Parathyroid adenoma (tissue), 2 donors: ENCODE measurements at regions not wholly inside any gene's neighbourhood (a gene's known extent, or its start where the extent isn't known, plus 50 kb on each side); places are given as distances from the start of the nearest gene placed in this dataset.

Experiments
- H2AFZ ChIP-seq: fragments of 300-600 bp; sonication (generic); one replicate; pipeline ENCODE4 v1.7.0; 2017; ENCODE audit warnings: antibody characterized with exemption, mild to moderate bottlenecking
- H3K27ac ChIP-seq: fragments of 300-600 bp; sonication (generic); one replicate; pipeline ENCODE4 v1.7.0; 2017
- H3K27me3 ChIP-seq: fragments of 300-600 bp; sonication (generic); one replicate; pipeline ENCODE4 v1.7.0; 2017; ENCODE audit warnings: low read length; ENCODE audit not compliant: control insufficient read depth, insufficient read depth
- H3K36me3 ChIP-seq: fragments of 300-600 bp; sonication (generic); one replicate; pipeline ENCODE4 v1.7.0; 2017; ENCODE audit warnings: low read length; ENCODE audit not compliant: control insufficient read depth, insufficient read depth
- H3K4me1 ChIP-seq: fragments of 300-600 bp; sonication (generic); one replicate; pipeline ENCODE4 v1.7.0; 2017; ENCODE audit warnings: control low read depth
- H3K4me2 ChIP-seq: fragments of 300-600 bp; sonication (generic); one replicate; pipeline ENCODE4 v1.7.0; 2017; ENCODE audit warnings: low read length
- H3K4me3 ChIP-seq: fragments of 300-600 bp; sonication (generic); one replicate; pipeline ENCODE4 v1.7.0; 2017; ENCODE audit warnings: low read depth, low read length
- H3K79me2 ChIP-seq: fragments of 300-600 bp; sonication (generic); one replicate; pipeline ENCODE4 v1.7.0; 2017; ENCODE audit warnings: control low read depth
- H3K9ac ChIP-seq: fragments of 300-600 bp; sonication (generic); one replicate; pipeline ENCODE4 v1.7.0; 2017; ENCODE audit warnings: mild to moderate bottlenecking
- H3K9me3 ChIP-seq: fragments of 300-600 bp; sonication (generic); one replicate; pipeline ENCODE4 v1.7.0; 2017; ENCODE audit warnings: low read length; ENCODE audit not compliant: control insufficient read depth
- TF ChIP-seq, protein P1 (sequence below): fragments of 300-600 bp; sonication (generic); IDR thresholded peaks from one replicate; pipeline ENCODE4 v1.7.0; 2017; ENCODE audit warnings: antibody characterized with exemption, mild to moderate bottlenecking
- donor health status: primary hyperparathyroidism.

DNA sequence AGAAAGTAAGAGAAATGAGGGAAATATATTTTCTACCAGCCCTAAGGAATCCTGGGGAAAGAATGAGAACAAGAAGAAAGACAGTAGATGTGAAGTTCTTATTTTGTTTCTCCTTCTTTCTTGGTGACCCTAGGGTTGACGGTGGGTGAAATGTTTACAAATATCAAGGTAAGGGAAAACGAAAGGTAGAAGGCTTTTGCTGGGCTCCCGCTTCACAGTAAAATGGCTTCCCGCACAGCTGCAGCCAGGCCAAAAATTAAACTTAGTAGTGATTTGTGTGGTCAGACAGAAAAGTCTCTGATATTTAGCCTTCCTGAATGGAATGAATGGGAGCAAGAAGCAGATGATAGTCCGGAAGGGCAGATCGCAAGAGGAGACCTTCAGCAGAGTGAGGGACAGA is 99.1 kb upstream of the COL3A1 start:
- H3K36me3 ChIP-seq, result no peaks in the 10 kb centered on the region
- TF ChIP-seq, protein P1, sequence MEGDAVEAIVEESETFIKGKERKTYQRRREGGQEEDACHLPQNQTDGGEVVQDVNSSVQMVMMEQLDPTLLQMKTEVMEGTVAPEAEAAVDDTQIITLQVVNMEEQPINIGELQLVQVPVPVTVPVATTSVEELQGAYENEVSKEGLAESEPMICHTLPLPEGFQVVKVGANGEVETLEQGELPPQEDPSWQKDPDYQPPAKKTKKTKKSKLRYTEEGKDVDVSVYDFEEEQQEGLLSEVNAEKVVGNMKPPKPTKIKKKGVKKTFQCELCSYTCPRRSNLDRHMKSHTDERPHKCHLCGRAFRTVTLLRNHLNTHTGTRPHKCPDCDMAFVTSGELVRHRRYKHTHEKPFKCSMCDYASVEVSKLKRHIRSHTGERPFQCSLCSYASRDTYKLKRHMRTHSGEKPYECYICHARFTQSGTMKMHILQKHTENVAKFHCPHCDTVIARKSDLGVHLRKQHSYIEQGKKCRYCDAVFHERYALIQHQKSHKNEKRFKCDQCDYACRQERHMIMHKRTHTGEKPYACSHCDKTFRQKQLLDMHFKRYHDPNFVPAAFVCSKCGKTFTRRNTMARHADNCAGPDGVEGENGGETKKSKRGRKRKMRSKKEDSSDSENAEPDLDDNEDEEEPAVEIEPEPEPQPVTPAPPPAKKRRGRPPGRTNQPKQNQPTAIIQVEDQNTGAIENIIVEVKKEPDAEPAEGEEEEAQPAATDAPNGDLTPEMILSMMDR, result no peak
- no peak overlapping the region for H3K4me2 ChIP-seq
- H3K27ac ChIP-seq, result no peak overlapping the region
- H3K4me1 ChIP-seq, result no peaks in the 10 kb centered on the region
- no peaks in the 10 kb centered on the region for H3K9me3 ChIP-seq
- H3K27me3 ChIP-seq, result no peaks in the 10 kb centered on the region
- no peaks in the 10 kb centered on the region for H3K79me2 ChIP-seq
- H3K9ac ChIP-seq, result no peak overlapping the region
- H3K4me3 ChIP-seq, result no peak overlapping the region
- H2AFZ ChIP-seq, result no peak overlapping the region

DNA sequence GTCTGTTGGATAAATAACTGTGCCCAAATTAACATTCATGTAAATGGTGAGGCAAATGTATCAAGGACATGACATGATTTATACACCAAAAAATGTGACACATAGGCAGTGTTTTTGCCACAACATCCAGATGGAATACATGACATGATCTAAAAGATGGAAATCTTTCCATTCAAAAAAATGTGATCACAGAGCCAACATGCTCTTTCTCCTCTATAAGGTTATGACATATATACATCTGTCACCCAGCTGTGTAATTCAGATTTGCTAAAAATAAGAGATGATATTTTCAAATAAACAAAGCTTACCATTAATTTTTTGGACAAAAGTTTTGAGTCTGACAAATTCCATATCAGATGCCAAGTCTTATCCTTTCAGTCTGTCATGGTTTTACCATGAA is 95.5 kb upstream of the COL3A1 start:
- H3K9ac ChIP-seq, result no peak overlapping the region
- H3K27me3 ChIP-seq, result no peaks in the 10 kb centered on the region
- H3K36me3 ChIP-seq, result no peaks in the 10 kb centered on the region
- H2AFZ ChIP-seq, result no peak overlapping the region
- no peak overlapping the region for H3K27ac ChIP-seq
- no peaks in the 10 kb centered on the region for H3K9me3 ChIP-seq
- no peaks in the 10 kb centered on the region for H3K79me2 ChIP-seq
- H3K4me3 ChIP-seq, result no peak overlapping the region
- TF ChIP-seq, protein P1, result no peak
- H3K4me2 ChIP-seq, result no peak overlapping the region
- no peaks in the 10 kb centered on the region for H3K4me1 ChIP-seq

DNA sequence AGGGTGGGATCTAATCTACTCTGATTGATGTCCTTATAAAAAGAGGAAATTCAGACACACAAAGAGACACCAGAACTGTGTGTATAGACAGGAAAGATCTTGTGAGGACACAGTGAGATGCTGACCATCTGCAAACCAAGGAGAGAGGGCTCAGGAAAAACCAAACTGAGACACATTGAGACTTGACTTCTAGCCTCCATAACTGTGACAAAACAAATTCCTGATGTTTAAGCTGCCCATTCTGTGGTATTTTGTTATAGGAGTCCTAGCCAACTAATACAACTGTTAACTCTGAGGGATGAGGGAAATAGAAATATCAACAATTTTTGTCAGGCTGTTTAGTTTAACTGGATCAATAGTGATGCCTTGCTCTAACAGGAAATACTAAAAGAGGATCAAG is 93.4 kb upstream of the COL3A1 start:
- Histone ChIP-seq H3K4me2 (no peak overlapping the region), H3K27ac (no peak overlapping the region)

DNA sequence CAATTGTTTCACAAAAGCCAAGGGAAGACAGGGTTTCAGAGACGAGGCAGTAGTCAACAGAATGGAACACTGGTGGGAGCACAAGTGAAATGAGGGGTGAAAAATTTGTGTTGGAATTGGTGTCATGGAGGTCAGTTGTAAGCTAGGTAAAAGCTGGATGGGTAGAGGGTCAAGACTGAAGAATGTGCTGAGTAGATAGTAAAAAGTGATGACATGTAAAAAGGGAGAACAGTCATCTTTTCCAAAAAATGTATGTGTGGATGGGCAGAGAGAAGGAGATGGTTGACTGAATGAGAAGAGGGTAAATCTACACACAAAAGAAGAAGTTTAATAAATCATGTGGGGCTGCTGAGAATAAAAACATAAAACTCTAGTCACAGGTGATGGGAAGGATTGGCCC is 92.7 kb upstream of the COL3A1 start:
- TF ChIP-seq, protein P1, result no peak
- Histone ChIP-seq H3K36me3 (no peaks in the 10 kb centered on the region), H3K9ac (no peak overlapping the region), H3K27me3 (no peaks in the 10 kb centered on the region), H3K4me2 (no peak overlapping the region), H2AFZ (no peak overlapping the region), H3K4me1 (no peaks in the 10 kb centered on the region), H3K4me3 (no peak overlapping the region), H3K79me2 (no peaks in the 10 kb centered on the region), H3K27ac (no peak overlapping the region), H3K9me3 (no peaks in the 10 kb centered on the region)

More for the DNA sequence above, 93.4 kb upstream of the COL3A1 start:
- TF ChIP-seq, protein P1, result no peak
- Histone ChIP-seq H3K27me3 (no peaks in the 10 kb centered on the region), H2AFZ (no peak overlapping the region), H3K79me2 (no peaks in the 10 kb centered on the region), H3K9ac (no peak overlapping the region), H3K4me1 (no peaks in the 10 kb centered on the region), H3K9me3 (no peaks in the 10 kb centered on the region), H3K36me3 (no peaks in the 10 kb centered on the region), H3K4me3 (no peak overlapping the region)

DNA sequence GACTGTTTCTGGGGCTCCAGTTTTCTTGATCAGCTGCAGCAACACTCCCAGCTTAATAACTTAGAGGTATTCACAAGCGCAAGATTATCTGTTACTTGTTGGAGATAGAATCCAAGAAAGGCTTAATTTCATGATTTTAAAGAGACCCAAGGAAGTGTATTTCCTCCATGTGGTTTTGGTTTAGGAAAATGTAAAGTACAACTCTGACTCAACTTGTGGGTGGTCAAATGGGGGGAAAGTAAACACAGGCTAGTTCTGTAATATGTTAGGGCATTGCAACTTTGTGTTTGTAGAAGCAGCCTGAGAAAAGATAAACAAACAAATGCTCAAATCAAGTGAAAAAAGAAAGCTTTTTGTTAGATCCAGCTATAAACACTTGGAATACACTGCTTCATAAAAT is 90.1 kb upstream of the COL3A1 start:
- TF ChIP-seq, protein P1, result no peak
- H3K4me3 ChIP-seq, result no peak overlapping the region
- no peak overlapping the region for H3K9ac ChIP-seq
- H2AFZ ChIP-seq, result no peak overlapping the region
- H3K4me2 ChIP-seq, result no peak overlapping the region
- no peaks in the 10 kb centered on the region for H3K36me3 ChIP-seq
- H3K27me3 ChIP-seq, result no peaks in the 10 kb centered on the region
- no peaks in the 10 kb centered on the region for H3K4me1 ChIP-seq
- no peaks in the 10 kb centered on the region for H3K9me3 ChIP-seq
- H3K27ac ChIP-seq, result no peak overlapping the region
- no peaks in the 10 kb centered on the region for H3K79me2 ChIP-seq
